HG02610 (cell line): ENCODE measurements at regions not wholly inside any gene's neighbourhood (a gene's known extent, or its start where the extent isn't known, plus 50 kb on each side); places are given as distances from the start of the nearest gene placed in this dataset.
"Not testable (repeated sequence)": the region's sequence is repeated elsewhere in the genome, so short reads cannot be mapped to it uniquely, and the experiment has no call there.

Source experiments
- ATAC-seq: cut with Tn5 transposase; IDR thresholded peaks from one replicate; pipeline ENCODE4 v1.9.1; 2021; ENCODE audit warnings: mild to moderate bottlenecking, moderate library complexity; ENCODE audit not compliant: unreplicated experiment

DNA sequence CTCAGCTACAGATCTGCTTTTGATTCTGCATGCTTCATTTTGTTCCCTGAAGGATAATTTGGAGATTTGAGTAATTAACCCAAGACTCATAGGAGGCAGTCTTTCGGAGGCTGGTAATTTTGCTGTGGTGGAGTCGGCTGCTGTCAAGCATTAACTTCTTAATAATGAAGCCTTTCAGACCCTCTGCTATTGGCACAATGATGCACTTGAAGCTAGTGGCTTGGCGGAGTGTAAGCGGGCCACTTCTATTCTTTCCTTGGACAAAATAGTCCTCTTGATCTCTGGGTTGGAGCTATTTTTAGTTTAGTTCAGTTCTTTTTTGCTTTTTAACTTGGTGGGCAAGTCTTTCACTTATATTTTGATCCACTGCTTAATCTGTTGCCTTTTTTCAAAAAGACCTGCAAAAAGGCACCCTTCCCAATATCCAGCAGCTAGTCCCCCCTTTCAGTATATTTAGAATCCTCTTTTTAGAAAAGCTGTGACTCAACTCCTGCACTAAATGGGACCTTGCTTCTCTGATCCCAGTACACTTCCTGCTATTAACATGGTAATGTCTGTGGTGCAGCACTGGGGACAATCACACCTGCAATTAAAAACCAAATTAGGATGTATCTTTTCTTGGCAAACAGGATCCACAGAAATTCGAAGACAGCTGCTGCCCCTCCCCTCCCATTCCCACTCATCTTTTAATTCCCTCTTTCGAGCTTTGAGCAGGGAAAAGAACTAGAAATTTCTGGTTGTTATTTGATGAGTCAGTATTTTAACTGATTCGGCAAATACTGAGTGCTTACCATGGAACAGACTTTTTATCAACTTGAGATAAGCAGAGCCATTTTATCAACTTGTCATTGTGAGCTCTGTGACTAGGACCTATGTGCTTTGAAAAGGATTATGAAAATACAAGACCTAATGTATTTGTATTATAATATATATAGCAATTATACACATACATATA is 169.4 kb upstream of the ANKRD55 start:
- no peak for ATAC-seq

DNA sequence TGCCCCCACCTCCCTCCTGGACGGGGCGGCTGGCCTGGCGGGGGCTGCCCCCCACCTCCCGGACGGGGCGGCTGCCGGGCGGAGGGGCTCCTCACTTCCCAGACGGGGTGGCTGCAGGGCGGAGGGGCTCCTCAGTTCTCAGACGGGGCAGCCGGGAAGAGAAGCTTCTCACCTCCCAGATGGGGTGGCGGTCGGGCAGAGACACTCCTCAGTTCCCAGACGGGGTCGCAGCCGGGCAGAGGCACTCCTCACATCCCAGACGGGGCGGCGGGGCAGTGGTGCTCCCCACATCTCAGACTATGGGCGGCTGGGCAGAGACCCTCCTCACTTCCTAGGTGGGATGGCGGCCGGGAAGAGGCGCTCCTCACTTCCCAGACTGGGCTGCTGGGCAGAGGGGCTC is 164.7 kb upstream of the ANKRD55 start:
- not testable (repeated sequence) for ATAC-seq

DNA sequence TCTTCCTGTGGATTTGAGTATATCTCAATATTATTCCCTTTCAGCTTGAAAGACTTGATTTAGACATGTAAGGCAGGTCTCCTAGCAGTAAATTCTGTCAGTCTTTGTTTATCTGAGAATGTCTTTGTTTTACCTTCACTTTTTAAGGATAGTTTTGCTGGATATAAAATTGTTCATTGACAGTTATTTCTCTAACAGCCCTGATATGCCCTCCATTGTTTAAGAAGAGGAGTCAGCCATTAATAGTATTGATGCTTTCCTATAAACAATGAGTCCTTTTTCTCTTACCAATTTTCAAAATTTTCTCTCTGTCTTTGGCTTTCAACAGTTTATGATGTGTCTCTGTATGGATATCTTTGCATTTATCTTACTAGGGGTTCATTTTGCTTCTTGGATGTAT is 163.5 kb upstream of the ANKRD55 start:
- no peak for ATAC-seq

DNA sequence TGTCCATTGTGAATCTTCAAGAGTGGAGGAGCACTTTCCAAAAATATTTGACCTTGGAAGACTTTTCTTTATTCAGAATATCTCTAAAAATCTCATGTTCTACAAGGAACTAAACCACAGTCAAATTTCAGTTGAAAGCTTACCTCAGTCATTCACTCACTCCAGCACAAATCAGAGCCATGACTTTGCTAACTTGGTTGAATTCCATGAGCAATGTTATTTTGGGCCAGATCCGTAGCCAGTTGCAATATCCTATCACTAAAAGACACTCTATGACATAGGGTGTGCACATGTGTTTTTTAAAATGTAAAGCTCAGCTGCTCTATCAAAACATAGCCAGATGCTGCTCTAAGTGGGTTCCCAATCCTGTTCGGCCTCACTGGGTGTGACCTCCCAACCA is 156.1 kb upstream of the ANKRD55 start:
- ATAC-seq = no peak

DNA sequence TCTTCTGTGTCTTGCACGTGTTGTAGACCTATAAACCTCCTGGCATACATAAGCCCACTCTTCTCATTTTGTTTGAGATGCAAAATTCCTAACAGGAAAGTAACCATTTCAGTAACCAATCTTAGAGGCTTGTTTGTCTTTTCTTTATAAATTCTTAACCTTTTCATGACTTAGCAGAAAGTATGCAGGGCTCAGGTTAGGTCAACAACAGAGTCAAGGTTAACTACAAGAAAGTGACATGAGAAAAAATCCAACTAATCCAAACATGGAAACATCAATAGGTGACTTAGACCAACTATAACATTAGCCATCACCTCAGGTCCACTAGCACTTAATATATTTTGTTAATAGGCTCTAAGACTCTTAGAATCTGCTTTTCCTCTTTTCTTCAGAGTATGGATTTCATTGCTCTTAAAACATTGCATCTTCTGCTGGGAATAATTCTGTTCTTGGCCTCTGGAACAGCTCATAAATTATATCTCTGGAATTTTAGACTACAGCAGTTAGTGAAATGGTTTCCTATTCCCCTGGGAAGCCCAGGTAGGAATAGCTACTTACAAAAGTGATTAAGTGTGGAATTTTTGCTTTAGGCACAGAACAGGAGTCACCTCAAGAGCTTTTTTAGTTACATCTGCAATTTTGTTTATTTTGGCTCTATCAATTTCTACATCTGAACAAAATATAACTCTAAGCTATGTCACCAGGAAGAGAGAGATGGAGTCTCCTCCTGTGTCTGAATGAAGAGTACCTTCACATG is 155.3 kb upstream of the ANKRD55 start:
- ATAC-seq = no peak

DNA sequence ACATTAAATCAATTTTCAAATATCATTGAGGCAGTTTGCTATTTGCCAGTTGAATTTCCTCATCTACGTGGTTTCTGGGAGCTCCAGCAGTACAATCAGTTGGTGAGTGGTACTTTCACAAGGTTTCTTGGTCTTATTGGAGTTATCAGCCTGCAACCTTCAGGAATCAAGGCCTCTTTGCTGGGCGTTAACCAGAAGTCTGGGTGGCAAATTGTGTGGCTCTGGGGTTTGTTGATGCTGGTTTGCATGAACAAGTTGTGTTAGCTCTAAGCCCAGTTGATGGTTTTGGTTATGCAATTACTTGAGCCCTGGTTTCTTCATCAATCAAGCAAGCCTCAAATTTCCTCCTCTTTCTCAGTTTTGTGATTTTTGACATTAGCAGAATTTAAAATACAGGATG is 152.9 kb upstream of the ANKRD55 start:
- no peak for ATAC-seq

DNA sequence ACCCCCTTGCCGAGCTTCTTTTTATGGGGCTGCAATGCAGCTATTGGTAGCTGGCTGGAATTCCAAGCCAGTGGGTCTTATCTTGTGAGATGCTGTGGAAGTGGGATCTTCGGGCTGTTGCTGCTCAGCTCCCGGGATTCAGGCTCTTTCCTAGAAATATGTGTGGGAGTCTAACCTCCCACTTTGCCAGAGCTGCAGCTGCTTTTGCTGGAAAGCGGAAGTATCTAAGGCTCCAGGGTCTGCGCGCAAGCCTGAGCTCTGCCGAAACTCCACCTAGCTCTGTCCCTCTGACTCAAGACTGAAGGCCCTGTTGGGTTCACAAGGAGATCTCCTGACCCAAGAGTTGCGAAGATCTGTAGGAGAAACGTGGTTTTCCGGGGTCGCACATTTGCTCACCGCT is 151.1 kb upstream of the ANKRD55 start:
- ATAC-seq = no peak

DNA sequence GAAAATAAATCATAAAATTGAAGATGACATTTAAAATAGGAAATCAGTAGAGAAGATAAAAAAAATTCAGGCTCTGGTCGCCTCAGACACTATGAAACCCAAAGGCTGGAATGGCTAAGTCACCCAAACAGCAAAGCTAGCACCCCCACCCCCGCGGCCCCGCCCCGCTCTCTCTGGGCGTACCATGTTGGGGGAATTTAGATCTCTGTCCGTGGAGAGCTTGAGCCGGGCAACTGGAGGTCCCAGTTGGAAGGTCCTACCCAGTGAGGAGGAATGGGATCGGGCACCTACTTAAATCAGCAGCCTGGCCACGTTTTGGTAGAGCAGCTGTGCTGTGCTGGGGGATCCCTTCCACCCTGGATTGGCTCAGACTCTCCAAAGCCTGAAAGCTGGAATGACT is 150.6 kb upstream of the ANKRD55 start:
- ATAC-seq = no peak

DNA sequence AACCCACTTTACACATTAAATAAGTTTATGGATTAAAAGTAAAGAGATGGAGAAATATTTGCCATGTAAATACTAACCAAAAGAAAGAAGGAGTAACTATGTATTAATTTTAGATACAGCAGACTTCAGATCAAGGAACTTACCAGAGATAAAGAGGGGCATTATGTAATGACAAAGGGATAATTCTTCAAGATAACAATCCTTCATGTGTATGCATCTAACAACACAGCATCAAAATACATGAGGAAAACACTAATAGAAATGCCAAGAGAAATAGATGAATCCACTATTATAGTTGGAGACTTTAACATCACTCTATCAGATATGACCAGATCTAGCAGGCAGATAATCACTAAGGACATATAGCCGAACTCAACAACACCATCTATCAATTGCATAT is 149.8 kb upstream of the ANKRD55 start:
- no peak for ATAC-seq

DNA sequence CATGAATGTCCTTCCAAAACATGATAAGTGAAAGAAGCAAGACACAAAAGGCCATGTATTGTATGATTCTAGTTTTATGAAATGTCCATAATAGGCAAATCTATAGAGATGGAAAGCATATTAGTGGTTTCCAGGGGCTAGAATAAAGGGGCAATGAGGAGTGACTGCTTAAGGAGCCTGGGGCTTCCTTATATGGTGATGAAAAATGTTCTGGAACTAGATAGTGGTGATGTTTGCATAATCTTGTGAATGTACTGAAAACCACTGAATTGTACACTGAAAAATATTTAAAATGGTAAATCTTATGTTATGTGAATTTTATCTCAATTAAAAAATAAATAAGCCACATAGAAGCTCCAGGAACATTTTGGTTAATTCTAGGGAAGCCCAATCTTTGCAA is 144.4 kb upstream of the ANKRD55 start:
- ATAC-seq = no peak

DNA sequence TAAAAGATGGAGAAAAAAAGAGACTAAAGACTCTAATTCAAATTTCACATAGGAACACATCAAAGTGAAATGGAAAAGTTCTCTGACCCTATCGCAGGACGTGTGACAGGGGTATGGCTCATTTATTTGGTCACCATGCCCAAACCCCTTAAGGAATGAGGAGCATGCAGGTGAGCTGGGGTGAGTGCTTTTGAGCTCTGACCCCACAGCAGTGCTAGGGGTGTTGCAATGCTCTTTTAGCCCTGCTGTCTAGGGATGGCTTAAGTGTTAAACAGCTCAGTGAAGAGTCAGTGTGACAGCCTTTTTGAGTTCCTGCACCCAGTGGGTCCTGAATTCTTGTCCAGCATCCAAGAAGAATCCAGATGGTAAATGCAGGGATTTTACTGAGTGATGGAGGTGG is 143.0 kb upstream of the ANKRD55 start:
- ATAC-seq = no peak

DNA sequence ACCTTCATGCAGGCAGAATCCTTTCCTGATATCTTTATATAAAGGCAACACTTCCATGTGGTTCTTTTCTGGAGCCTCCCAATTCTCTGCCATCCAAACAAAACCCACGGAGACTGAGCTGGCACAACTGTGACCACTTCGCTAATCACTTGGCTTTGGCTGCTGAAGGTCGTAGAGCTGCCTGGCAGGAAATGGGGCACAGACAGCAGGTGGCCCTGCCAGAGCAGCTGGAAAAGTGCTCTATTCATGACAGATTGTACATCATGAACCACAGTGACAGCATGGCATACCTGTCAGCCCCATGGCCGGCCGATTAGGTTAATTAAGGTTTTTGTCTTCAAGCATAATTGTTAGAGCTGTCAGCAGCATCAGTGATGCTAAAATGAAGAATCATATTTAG is 141.9 kb upstream of the ANKRD55 start:
- ATAC-seq = no peak

DNA sequence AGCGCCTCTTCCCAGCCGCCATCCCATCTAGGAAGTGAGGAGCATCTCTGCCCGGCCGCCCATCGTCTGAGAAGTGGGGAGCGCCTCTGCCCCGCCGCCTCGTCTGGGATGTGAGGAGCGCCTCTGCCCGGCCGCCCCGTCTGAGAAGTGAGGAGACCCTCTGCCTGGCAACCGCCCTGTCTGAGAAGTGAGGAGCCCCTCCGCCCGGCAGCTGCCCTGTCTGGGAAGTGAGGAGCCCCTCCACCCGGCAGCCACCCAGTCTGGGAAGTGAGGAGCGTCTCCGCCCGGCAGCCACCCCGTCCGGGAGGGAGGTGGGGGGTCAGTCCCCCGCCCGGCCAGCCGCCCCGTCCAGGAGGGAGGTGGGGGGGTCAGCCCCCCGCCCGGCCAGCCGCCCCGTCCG is 139.4 kb upstream of the ANKRD55 start:
- not testable (repeated sequence) for ATAC-seq

DNA sequence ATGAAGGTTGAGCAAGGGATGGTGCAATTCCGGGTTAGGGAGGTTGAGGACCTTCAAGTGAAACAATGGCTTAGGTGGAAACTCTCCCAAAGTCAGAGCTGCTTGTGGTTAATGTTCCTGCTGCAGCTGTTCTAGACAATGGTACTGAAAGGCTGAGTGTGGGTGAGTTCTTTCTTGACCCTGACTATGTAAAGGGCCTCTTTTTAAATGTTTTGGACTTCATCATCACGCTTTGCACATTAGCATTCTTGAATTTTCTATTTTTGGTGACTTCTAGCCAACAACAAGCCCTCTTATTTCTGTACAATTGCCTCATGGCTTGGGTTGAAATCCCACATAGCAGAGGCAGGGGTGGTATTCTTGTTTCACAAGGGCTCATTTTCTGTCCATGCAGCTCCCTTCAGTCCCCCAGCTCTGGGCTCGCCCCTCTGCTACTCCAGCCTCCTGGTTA is 136.3 kb upstream of the ANKRD55 start:
- no peak for ATAC-seq

DNA sequence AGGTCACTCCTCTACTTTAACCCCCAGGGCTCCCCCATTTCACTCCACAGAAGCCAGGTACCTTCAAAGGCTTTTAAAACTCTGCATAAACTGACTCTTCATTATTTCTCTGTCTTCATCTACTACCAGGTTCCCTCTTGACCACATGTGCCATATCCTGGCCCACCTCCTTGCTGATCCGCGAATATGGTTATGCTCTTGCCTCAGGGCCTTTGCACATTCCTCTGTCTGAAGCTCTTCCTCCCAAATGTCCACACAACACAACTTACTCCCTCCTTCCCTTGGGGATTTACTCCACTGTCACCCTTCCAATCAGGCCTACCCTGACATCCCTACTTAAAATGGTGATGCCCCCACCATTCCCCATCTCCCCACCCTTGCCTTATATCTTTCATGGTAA is 134.6 kb upstream of the ANKRD55 start:
- no peak for ATAC-seq

DNA sequence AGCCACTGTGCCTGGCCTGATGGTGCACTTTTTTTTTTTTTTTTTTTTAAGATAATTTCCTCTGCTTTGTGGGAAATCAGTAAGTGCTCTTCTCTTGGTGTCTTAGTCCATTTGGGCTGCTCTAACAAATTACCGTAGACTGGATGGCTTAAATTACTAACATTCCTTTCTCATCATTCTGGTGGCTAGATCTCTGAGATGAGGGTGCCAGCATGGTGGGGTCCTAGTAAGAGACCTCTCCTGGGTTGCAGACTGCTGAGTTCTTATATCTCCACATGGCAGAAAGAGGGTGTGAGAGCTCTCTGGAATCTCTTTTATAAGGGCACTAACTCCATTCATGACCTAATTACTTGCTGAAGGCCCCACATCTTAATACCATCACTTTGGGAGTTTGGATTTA is 133.9 kb upstream of the ANKRD55 start:
- no peak for ATAC-seq

DNA sequence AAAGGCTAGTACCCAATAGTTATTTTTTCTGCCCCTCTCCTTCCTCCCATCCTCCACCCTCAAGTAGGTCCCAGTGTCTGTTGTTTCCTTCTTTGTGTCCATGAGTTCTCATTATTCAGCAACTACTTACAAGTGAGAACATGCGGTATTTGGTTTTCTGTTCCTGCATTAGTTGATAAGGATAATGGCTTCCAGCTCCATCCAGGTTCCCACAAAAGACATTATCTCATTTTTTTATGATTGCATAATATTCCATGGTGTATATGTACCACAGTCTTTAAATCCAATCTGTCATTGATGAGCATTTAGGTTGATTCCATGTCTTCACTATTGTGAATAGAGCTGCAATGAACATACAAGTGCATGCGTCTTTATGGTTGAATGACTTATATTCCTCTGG is 128.3 kb upstream of the ANKRD55 start:
- no peak for ATAC-seq

DNA sequence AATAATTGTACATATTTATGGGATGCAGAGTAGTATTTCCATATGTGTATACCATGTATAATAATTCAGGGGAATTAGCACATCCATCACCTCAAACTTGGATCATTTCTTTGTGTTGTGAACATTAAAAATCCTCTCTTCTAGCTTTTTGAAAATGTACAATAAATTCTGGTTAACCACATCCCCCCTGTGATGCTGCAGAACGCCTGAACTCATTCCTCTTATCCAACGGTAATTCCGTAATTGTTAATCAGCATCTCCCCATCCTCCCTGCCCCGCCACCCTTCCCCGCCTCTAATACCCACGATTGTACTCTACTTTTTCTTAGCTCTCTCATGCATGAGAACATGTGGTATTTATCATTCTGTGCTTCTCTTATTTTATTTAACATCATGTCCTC is 127.7 kb upstream of the ANKRD55 start:
- no peak for ATAC-seq

DNA sequence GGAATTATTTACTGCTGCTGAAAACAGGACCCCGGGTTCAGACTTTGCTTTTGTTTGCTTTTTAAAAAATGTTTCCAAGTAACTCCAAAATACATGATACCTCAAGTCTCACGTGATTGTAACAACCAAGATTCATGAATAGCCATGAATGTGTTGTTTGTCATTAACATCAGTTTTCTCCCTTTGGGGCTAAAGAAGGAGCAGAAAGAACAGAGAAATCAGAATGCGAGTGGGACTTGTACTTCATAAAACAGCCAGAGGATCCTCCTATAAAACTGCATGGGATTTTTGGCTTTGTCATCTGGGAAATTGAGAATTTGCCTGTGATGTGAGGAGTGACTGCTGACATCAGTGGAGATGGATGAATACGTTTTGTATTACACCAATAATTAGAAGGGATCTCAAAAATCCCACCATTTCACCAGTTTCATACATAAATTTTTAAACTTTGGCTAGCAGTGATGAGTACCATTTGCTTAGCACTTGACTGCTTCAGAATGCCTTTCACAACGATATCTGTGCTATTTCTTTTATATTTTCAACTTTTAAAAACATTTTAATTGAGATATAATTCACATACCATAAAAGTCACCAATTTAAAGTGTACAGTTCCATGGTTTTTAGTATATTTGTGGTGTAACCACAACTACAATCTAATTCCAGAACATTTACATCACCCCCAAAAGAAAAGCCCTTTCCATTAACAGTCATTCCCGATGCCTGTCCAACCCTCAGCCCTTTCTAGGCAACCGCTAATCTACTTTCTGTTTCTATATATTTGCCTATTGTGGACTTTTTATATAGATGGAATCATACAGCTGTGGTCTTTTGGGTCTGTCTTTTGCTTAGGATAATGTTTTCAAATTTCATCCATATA is 126.9 kb upstream of the ANKRD55 start:
- no peak for ATAC-seq

DNA sequence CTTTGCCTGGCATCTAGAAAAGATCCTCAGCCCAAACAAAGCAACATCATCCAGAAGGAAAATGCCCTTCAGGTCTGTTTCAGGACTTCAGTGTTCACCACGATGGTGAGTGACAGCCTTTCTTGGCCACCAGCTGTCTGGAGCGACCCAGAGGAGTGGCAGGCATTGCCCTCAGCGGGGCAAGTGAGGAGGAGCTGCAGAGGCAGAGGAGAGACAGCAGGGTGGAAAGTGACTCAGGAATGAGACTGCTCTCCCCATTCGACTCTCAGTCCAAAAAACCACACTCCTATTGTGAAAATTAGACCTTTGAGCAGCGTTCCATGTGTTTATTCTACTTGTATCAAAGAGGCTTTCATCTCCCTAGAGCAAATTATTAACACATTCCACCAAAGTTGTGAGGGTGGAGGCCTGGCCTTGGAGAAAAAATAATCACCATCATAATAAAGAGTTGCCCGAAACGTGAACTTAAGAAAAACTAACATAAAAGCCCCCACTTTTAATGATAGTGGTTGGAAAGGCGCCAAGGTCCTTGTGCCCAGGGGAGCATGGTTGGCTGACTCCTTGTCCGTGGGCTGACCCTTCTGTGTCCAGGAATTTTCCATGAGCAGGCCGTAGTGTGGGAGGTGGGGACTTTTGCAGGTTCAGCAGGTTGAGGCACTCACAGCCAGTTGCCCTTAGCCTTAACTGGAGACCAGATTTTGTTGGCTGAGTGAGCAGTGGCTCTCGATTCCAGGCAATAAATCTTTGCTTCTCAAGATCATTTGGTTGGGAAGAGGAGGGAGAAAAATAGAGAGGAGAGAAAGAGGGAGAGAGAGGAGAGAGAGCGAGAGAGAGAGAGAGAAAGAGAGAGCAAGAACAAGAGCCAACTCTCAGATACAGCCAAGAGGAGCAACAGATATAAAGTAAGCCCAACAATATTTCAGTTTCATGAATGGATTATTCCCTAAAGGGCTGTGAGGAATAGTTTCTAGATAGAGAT is 125.9 kb upstream of the ANKRD55 start:
- ATAC-seq = no peak
